Fibroblast of pulmonary artery (primary cell): ENCODE measurements at regions not wholly inside any gene's neighbourhood (a gene's known extent, or its start where the extent isn't known, plus 50 kb on each side); places are given as distances from the start of the nearest gene placed in this dataset.

Source experiments
- DNase-seq: peaks from one replicate; pipeline ENCODE4 v3.0.0-alpha.2; 2010; ENCODE audit warnings: low read depth
- H3K4me3 ChIP-seq: replicated peaks from 2 replicates; pipeline ENCODE4 v1.5.1; 2011; ENCODE audit warnings: low read depth, mild to moderate bottlenecking, control low read depth, low read length, moderate library complexity
- CTCF ChIP-seq: IDR thresholded peaks from 2 replicates; pipeline ENCODE4 v1.5.1; 2011; ENCODE audit warnings: mild to moderate bottlenecking, control low read depth, low read length, inconsistent platforms; ENCODE audit errors: missing control alignments

DNA sequence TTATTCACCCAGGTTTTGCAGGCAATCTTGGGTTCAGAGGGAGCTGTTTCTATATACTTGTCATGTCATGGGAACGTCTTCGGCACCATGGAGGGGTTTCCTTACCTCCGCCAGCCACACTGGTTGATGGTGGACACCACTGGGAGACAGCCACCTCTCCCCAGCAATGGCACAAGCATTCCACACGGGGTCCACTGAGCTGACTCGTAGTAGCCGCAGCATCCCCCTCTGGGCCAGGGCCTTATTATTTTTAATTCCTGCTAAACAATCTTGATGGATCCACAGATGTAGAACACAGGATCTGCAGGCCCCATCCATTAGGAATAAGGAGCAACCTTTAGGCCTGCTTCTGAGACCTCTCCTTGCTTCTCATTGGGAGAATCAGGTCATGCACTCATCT, 132.9 kb downstream of the DICER1 start:
- DNase-seq, result no peak
- no peak overlapping the region for H3K4me3 ChIP-seq

GRCh38 chr14:95023886-95024285, 133.4 kb downstream of the DICER1 start:
- peak; percentile 11 for DNase-seq
- TF ChIP-seq CTCF, result no peak
- H3K4me3 ChIP-seq, result no peak overlapping the region

More for the DNA sequence above, 132.9 kb downstream of the DICER1 start:
- TF ChIP-seq CTCF, result no peak

GRCh38 chr14:95023115-95023514, 134.2 kb downstream of the DICER1 start:
- DNase-seq, result no peak
- no peak overlapping the region for H3K4me3 ChIP-seq
- TF ChIP-seq CTCF, result no peak

DNA sequence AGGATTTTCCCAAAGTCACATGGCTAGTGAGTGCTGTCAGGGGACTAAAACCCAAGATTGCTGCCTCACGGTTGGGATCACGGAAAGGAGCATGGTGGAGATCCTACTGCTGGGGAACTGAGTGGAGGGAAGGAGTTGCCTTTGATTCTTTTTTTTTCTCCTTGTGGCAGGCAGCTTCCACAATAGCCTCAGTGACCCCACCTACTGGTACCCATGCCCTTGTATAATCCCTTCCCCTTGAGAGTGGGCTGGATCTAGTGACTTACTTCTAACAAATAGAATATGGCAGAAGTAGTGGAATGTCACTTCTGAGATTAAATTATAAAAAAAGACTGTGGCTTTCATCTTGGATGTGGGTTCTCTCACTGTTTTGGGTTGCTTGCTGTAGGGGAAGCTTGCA, 135.7 kb downstream of the DICER1 start:
- no peak overlapping the region for H3K4me3 ChIP-seq
- no peak for DNase-seq
- TF ChIP-seq CTCF, result no peak

DNA sequence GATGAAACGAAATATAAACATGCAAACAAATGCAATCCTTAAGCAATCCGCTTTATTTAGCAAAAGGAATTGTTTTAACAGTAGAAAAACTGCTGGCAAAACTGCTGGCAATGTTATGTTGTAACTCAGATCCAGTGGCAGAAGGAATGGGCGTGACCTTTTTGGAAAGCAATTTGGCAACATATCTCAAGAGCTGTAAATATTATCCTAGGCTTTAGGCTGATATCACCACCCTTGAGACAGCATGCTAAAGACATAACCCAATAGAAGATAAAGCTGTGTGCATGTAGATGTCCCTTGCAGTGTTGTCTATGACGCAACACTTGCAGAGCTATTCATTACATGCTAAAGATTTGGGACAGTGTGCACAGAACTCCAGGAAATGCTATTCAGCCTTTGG, 138.5 kb downstream of the DICER1 start:
- peak; percentile 7 for DNase-seq
- no peak overlapping the region for H3K4me3 ChIP-seq
- TF ChIP-seq CTCF, result no peak

DNA sequence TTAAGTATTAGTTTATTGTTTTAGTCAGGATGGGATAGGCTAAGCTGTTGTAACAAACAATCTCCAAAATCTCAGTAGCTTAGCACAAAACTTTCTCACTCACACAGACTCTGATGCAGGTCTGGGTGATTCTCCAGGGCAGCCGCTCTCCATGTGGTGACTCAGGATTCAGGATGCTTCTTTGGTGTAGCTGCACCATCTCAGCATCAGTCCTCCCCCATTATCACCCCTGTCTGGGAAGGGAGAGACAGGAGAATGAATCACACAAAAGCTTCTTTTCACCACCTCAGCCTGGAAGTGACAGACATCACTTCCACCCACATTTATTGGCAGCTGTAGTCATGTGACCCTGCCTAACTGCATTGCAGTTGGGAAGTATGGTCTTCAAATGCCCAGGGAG, 142.3 kb downstream of the DICER1 start:
- no peak overlapping the region for H3K4me3 ChIP-seq
- TF ChIP-seq CTCF, result no peak
- DNase-seq, result no peak

DNA sequence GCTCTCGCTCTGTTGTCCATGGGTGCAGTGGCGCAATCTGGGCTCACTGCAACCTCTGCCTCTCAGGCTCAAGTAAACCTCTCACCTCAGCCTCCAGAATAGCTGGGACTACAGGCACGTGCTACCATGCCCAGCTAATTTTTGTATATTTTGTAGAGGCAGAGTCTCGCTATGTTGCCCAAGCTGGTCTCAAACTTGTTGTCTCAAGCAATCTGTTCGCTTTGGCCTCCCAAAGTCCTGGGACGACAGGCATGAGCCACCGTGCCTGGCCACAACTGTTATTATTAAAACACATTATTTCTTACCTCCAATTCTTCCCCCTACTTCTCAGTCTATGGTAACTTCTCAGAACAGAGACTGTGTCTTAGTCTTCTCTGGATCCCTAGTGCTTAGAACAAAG, 143.3 kb downstream of the DICER1 start:
- H3K4me3 ChIP-seq, result no peak overlapping the region
- no peak for TF ChIP-seq CTCF
- DNase-seq, result no peak
